Occipital lobe (tissue), 1 donor: ENCODE measurements at regions not wholly inside any gene's neighbourhood (a gene's known extent, or its start where the extent isn't known, plus 50 kb on each side); places are given as distances from the start of the nearest gene placed in this dataset.
"Not testable (repeated sequence)": the region's sequence is repeated elsewhere in the genome, so short reads cannot be mapped to it uniquely, and the experiment has no call there.

Source experiments
- DNase-seq: peaks from one replicate; lab custom pipeline; 2025; lab: John Stamatoyannopoulos, UW

DNA sequence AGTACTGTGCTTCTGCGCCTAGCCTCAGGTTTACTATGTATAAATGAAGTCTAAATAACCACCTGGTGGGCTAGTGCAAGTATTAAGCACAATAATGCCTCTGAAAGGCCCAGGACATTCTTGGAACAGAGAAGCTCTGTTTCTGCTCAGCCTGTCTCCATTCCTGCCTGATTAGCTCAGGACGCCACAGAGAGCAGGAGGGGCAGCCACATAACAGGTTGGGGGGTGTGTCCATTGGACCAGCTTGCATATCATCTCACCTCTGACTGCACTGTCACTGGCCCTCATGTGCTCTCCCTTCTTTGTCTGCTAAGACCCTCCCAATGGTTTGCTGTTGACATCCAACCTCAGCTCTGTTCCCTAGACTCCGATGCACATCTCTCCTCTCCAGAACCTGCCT lies 52.8 kb upstream of the IKZF1 start:
- DNase-seq: no peak

GRCh38 chr7:50246551-50246950 lies 58.0 kb upstream of the IKZF1 start:
- no peak for DNase-seq

DNA sequence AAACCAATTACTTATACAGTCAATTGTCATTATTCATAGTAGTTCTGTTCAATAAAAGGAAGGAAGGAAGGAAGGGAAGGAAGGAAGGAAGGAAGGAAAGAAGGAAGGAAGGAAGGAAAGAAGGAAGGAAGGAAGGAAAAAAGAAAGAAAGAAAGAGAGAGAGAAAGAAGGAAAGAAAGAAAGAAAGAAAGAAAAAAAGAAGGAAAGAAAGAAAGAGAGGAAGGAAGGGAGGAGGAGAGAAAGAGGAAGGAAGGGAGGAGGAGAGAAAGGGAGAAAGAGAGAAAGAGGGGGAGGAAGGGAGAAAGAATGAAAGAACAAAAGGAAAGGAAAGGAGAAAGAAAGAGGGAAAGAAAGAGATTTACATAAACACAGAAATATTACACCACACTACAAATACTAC lies 62.4 kb upstream of the IKZF1 start:
- not testable (repeated sequence) for DNase-seq

DNA sequence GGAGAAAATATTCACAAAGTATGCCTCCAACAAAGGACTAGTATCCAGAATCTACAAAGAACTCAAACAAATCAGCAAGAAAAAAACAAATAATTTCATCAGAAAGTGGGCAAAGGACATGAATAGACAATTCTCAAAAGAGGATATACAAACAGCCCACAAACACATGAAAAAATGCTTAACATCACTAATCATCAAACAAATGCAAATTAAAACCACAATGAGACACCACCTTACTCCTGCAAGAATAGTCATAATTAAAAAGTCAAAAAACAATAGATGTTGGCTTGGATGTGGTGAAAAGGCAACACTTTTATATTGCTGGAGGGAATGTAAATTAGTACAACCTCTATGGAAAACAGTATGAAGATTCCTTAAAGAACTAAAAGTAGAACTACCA lies 63.8 kb upstream of the IKZF1 start:
- DNase-seq: not testable (repeated sequence)

- DNase-seq: no peak
These were observed 74.6 kb upstream of the IKZF1 start for GRCh38 chr7:50229964-50230363.

- DNase-seq: no peak
These were observed 76.4 kb upstream of the IKZF1 start for GRCh38 chr7:50228148-50228547.

DNA sequence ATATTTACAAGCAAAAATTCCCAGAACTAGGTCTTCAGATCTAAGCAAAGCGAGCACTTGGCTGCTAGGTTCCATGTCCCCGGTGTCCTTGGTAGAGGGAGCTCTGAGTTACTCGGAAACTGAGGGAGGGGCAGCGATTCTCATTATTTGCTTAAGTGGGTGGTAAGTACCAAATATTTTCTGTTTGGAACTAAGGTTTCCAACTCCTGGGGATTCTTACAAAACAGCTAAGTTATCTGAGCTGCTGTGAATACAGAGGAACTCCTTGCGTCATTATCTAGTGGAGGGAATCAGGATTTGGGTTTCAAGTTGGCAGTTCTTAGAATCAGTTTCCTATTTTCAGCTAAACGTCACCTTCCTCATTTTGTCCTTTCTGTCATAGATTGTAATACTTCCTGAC lies 76.8 kb upstream of the IKZF1 start:
- no peak for DNase-seq

- no peak for DNase-seq
These were observed 77.8 kb upstream of the IKZF1 start for GRCh38 chr7:50226669-50227068.

- DNase-seq: no peak
These were observed 78.4 kb upstream of the IKZF1 start for GRCh38 chr7:50226145-50226544.

DNA sequence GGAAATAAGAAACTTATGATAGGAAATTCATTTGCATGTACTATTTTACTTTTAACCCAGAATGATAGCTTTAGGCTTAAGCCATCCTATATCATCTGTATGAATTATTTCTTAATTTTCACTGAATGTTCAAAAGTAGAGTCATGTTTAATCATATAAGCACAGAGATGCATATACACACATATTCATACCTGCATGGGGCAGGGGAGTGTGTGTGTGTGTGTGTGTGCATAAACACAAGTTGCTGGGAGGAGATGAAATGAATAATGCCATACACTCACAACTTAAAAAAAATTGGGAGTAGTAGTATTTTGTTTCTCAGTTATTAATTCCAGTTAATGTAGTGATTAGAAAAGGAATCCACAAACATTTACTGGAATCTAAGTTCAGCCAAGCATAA lies 83.1 kb upstream of the IKZF1 start:
- no peak for DNase-seq

GRCh38 chr7:50221028-50221427 lies 83.5 kb upstream of the IKZF1 start:
- DNase-seq: no peak

- no peak for DNase-seq
These were observed 84.2 kb upstream of the IKZF1 start for GRCh38 chr7:50220273-50220672.

DNA sequence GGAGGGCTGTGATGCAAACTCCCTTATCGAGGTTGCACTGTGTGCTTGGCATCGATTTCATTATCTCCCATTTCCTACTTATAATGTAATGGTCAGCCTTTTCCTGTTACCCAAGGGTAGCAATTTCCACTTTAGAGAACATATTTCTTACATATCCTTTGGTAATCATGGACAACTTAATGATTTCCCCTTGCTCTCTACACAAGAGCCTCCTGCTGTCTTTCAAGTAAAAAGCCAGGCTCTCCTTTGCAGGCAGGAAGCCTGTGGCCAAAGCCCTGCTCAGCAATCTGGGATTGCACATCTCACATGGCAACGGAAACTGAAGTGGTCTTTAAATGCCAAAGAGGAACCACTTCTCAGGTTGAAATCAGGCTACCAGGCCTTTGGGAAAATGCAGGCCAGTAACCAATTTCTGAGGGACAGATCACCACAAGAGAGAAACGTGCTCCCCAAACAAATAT lies 86.7 kb upstream of the IKZF1 start:
- DNase-seq: no peak

GRCh38 chr7:50217401-50217800 lies 87.1 kb upstream of the IKZF1 start:
- no peak for DNase-seq

DNA sequence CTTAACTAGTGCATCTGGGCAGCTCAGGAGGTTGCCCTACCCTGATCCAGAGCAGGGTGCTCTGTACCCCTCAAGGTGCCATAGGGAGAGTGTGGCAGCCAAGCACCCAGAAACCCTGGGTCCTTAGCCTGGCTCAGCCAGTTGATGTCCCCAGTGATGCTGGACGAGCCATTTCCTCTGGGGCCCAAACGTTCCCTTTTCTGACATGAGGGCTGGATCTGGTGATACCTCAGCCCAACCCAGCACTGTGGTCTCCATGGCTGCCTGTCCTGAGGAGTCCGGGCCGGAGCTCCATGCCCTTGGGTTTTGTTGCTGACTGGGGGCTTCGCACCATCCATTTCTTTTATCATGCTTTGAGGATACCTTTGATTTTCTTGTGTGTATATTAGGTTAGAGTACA lies 87.9 kb upstream of the IKZF1 start:
- DNase-seq: no peak

DNA sequence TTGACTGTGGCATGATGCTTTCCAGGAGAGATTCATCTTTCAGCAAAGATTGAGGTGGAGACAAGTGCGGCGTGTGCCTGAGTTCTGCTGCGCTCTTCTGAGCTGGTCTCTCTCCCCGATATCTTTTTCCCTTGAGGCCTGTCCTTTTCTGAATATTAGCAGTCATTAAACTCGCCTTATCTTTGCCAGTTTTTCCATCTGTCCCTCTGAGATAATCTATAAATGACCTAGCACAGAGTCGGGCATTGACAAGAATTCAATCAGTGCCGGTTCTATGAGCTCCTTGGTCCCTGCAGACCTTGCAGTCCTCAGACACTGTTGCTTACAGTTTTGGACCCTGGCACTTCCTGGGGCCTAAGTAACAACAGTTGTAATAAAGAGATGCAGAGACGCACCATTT lies 89.7 kb upstream of the IKZF1 start:
- no peak for DNase-seq

DNA sequence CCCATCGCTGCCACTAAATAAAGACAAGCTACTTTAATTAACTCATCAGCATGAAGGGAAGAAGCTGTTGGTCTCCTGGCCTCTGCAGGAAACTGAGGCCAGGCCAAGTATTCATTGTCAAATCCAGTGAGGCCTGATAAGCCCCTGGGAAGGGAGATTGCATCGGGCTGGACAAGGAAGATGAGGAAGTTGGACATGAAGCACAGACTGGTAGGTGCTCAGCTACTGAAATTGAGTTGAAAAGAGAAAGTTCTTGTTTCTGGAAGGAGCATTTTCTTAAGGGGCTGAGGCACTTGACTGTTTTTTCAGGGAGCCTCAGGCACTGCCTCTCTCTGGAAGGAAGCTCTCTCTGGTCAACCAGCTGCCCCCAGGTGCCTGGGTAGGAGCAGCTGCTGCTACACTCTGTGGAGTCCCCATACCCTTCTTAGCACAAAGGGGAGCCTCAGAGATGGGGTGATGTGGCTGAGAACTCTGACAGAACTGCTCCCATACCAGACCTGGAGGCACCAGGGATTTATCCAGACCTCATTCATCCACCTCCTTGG lies 90.3 kb upstream of the IKZF1 start:
- DNase-seq: no peak

DNA sequence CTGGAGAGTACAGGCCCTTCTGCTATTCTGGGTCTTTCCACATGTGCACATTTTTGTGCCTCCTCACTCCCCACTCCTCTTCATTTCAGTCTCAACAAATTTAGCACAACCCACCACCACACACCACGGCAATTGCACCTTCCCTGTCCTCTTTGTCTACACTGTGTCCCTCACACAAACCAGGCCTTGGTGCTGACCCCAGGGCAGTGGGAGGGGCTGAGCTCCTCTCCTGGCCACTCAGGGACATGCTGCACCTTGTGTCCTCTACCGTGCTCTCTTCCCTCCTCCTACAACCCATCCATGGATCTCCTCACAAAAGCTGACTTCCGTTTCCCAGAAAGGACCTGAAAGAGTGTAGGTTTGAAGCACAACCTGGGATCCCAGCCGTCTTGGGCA lies 90.9 kb upstream of the IKZF1 start:
- DNase-seq: no peak

- DNase-seq: no peak
These were observed 91.6 kb upstream of the IKZF1 start for GRCh38 chr7:50212666-50213621.

- DNase-seq: no peak
These were observed 92.5 kb upstream of the IKZF1 start for GRCh38 chr7:50212016-50212325.

DNA sequence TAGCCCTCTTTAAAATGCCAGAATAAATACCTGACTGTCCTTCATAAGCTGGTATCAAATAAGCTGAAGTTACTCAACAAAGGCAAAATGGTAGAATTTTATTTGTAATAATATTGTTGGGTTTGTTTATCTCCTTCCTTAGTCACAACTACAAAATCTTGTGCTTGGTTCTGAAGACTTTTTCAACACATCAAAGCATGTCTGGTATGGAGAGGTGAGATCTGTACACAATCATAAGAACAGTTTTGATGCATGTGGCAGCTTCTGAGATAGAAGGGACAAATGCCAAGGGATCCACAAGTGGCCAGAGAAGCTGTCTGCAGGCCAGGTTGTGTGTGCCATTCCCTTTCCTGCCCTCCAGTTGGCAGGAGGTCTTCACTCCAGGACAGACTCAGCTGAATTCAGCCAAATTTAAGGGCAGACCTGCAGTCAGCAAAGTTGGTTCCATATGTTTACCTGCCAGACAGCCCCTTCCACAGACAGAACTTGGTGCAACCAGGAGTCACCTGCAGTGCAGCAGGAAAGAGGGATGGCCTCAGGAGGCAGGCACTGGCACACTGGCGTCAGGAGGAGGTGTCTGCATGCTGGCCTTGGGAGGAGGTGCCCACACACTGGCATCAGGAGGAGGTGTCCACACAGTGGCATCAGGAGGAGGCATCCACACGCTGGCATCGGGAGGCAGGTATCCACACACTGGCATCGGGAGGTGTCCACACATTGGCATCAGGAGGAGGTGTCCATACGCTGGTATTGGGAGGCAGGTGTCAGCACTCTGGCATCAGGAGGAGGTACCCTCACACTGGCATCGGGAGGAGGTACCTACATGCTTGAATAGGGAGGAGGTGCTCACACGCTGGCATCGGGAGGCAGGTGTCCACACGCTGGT lies 93.1 kb upstream of the IKZF1 start:
- DNase-seq: no peak

DNA sequence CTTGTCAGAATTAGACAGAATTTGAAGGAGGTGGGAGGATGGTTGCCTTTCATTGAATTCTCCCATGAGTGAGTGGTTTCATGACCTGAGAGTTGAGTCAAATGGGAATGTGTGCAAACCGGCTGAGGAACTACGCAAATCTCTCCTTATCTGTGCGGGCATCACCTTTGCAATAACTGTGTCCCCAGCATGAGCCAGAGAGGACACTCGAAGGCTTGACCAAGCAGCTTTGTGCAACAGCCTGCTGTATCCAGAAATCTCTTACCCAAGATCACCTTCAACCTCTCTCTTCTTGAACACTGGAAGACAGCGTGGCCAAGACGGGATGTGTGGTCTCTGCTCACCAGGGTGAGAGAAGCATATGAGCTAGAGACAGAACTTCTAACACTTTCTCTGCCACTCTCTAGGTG lies 93.8 kb upstream of the IKZF1 start:
- DNase-seq: no peak
